SK-N-SH treated with all-trans-retinoic acid at 6 μM for 48 hours (cell line): ENCODE measurements at regions not wholly inside any gene's neighbourhood (a gene's known extent, or its start where the extent isn't known, plus 50 kb on each side); places are given as distances from the start of the nearest gene placed in this dataset.

Source experiments
- ARNTL ChIP-seq: fragments of 450-650 bp; formaldehyde crosslinking; IDR thresholded peaks from 2 replicates; pipeline ENCODE4 v1.5.0; 2020; ENCODE audit warnings: low read depth, mild to moderate bottlenecking, moderate library complexity, borderline replicate concordance
- BACH2 ChIP-seq: fragments of 250-450 bp; sonication (Bioruptor Pico); IDR thresholded peaks from 2 replicates; pipeline ENCODE4 v1.9.0; 2021; ENCODE audit warnings: mild to moderate bottlenecking, borderline replicate concordance
- ESRRG ChIP-seq: fragments of 250-450 bp; sonication (Bioruptor Pico); IDR thresholded peaks from 2 replicates; pipeline ENCODE4 v1.6.1; 2021; ENCODE audit warnings: mild to moderate bottlenecking
- GLIS3 ChIP-seq: fragments of 250-450 bp; sonication (Bioruptor Pico); IDR thresholded peaks from 2 replicates; pipeline ENCODE4 v1.5.0; 2020; ENCODE audit warnings: mild to moderate bottlenecking, moderate library complexity
- PPARA ChIP-seq: fragments of 250-450 bp; sonication (Bioruptor Pico); IDR thresholded peaks from 2 replicates; pipeline ENCODE4 v1.5.0; 2020; ENCODE audit warnings: mild to moderate bottlenecking, borderline replicate concordance
- TCF4 ChIP-seq: fragments of 250-450 bp; sonication (Bioruptor Pico); IDR thresholded peaks from 2 replicates; pipeline ENCODE4 v1.8.0; 2021; ENCODE audit warnings: mild to moderate bottlenecking, moderate library complexity, borderline replicate concordance
- TOX ChIP-seq: fragments of 250-450 bp; sonication (Bioruptor Pico); IDR thresholded peaks from 2 replicates; pipeline ENCODE4 v1.8.0; 2021; ENCODE audit warnings: mild to moderate bottlenecking, moderate library complexity, borderline replicate concordance
- ZFP3 ChIP-seq: fragments of 250-450 bp; sonication (Bioruptor Pico); IDR thresholded peaks from 2 replicates; pipeline ENCODE4 v1.5.0; 2020; ENCODE audit warnings: mild to moderate bottlenecking, moderate library complexity
- ZFP30 ChIP-seq: fragments of 450-650 bp; formaldehyde crosslinking; IDR thresholded peaks from 2 replicates; pipeline ENCODE4 v1.5.0; 2022; ENCODE audit warnings: mild to moderate bottlenecking, moderate library complexity
- ZNF8 ChIP-seq: fragments of 450-650 bp; formaldehyde crosslinking; IDR thresholded peaks from 2 replicates; pipeline ENCODE4 v1.5.0; 2020; ENCODE audit warnings: mild to moderate bottlenecking, moderate library complexity
- TF ChIP-seq, protein P1 (sequence below): fragments of 250-450 bp; sonication (Bioruptor Pico); IDR thresholded peaks from 2 replicates; pipeline ENCODE4 v1.5.0; 2020; ENCODE audit warnings: mild to moderate bottlenecking, moderate library complexity
- TF ChIP-seq, protein P2 (sequence below): fragments of 250-450 bp; sonication (Bioruptor Pico); IDR thresholded peaks from 2 replicates; pipeline ENCODE4 v1.8.0; 2020; ENCODE audit warnings: mild to moderate bottlenecking, moderate library complexity, borderline replicate concordance
- TF ChIP-seq, protein P3 (sequence below): fragments of 250-450 bp; sonication (Bioruptor Pico); IDR thresholded peaks from 2 replicates; pipeline ENCODE4 v1.5.1; 2021; ENCODE audit warnings: mild to moderate bottlenecking, moderate library complexity

DNA sequence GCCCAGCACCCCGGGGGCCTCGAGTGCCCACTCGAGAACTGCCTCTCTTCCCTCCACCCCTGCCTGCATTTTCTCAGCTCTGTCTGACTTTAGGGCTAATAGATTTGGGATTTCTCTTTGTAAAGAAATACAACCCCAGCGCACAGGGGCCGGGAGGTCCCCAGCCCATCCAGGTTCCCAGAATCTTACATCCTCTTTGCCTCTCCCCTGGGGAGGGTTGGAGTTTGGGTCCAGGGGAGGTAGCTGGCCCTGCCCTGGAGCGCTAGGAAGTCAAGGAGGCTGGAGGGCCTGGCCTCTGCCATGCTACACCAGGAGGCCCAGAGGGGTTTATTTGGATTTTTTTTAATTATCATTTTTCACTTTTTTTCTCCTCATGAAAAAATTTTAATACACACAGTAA, 65.7 kb upstream of the LMO1 start:
- TF ChIP-seq GLIS3 (CRISPR knock-in tag), result no peak
- TF ChIP-seq, protein P1, sequence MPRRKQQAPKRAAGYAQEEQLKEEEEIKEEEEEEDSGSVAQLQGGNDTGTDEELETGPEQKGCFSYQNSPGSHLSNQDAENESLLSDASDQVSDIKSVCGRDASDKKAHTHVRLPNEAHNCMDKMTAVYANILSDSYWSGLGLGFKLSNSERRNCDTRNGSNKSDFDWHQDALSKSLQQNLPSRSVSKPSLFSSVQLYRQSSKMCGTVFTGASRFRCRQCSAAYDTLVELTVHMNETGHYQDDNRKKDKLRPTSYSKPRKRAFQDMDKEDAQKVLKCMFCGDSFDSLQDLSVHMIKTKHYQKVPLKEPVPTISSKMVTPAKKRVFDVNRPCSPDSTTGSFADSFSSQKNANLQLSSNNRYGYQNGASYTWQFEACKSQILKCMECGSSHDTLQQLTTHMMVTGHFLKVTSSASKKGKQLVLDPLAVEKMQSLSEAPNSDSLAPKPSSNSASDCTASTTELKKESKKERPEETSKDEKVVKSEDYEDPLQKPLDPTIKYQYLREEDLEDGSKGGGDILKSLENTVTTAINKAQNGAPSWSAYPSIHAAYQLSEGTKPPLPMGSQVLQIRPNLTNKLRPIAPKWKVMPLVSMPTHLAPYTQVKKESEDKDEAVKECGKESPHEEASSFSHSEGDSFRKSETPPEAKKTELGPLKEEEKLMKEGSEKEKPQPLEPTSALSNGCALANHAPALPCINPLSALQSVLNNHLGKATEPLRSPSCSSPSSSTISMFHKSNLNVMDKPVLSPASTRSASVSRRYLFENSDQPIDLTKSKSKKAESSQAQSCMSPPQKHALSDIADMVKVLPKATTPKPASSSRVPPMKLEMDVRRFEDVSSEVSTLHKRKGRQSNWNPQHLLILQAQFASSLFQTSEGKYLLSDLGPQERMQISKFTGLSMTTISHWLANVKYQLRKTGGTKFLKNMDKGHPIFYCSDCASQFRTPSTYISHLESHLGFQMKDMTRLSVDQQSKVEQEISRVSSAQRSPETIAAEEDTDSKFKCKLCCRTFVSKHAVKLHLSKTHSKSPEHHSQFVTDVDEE, result no peak
- TF ChIP-seq BACH2 (CRISPR knock-in tag), result no peak
- no peak for TF ChIP-seq ZFP3 (CRISPR knock-in tag)
- TF ChIP-seq ESRRG (CRISPR knock-in tag), result no peak
- TF ChIP-seq ZNF8 (CRISPR knock-in tag), result no peak
- TF ChIP-seq ZFP30, result no peak
- TF ChIP-seq TOX (CRISPR knock-in tag), result no peak
- TF ChIP-seq ARNTL (CRISPR knock-in tag), result no peak
- no peak for TF ChIP-seq PPARA (CRISPR knock-in tag)
- TF ChIP-seq, protein P2, sequence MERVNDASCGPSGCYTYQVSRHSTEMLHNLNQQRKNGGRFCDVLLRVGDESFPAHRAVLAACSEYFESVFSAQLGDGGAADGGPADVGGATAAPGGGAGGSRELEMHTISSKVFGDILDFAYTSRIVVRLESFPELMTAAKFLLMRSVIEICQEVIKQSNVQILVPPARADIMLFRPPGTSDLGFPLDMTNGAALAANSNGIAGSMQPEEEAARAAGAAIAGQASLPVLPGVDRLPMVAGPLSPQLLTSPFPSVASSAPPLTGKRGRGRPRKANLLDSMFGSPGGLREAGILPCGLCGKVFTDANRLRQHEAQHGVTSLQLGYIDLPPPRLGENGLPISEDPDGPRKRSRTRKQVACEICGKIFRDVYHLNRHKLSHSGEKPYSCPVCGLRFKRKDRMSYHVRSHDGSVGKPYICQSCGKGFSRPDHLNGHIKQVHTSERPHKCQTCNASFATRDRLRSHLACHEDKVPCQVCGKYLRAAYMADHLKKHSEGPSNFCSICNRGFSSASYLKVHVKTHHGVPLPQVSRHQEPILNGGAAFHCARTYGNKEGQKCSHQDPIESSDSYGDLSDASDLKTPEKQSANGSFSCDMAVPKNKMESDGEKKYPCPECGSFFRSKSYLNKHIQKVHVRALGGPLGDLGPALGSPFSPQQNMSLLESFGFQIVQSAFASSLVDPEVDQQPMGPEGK, result no peak
- TF ChIP-seq, protein P3, sequence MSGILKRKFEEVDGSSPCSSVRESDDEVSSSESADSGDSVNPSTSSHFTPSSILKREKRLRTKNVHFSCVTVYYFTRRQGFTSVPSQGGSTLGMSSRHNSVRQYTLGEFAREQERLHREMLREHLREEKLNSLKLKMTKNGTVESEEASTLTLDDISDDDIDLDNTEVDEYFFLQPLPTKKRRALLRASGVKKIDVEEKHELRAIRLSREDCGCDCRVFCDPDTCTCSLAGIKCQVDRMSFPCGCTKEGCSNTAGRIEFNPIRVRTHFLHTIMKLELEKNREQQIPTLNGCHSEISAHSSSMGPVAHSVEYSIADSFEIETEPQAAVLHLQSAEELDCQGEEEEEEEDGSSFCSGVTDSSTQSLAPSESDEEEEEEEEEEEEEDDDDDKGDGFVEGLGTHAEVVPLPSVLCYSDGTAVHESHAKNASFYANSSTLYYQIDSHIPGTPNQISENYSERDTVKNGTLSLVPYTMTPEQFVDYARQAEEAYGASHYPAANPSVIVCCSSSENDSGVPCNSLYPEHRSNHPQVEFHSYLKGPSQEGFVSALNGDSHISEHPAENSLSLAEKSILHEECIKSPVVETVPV (CRISPR knock-in tag), result no peak
- TF ChIP-seq TCF4 (CRISPR knock-in tag), result no peak
